ENCODE measurements at regions not wholly inside any gene's neighbourhood (a gene's known extent, or its start where the extent isn't known, plus 50 kb on each side); places are given as distances from the start of the nearest gene placed in this dataset.
"Not testable (repeated sequence)": the region's sequence is repeated elsewhere in the genome, so short reads cannot be mapped to it uniquely, and the experiment has no call there.

DNA sequence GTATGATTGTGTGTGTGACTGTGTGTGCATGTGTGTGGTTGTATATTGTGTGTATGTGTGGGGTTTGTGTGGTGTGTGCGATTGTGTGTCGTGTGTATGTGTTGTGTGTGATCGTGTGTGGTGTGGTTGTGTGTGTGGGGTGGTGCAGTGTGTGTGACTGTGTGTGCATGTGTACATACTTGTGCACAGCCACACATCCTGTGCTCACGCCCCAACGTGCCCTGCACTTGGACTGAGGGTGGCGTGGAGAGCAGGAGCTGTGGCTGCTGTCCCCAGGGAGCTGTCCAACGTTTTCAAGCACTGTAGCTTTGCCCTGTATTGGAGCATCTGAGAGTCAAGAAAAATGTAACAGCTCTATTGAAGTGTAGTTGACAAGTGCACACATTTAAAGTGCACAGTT lies 243.2 kb upstream of the HDAC4 start:
- no peak overlapping the region for H3K27ac ChIP-seq
- no peak for TF ChIP-seq CTCF (IDR thresholded peaks at IDR 0.05)
- no peak for TF ChIP-seq ZFX (IDR thresholded peaks at IDR 0.05; ENCODE audit: borderline replicate concordance)

- no peak overlapping the region for H3K27ac ChIP-seq
- TF ChIP-seq ZFX (IDR thresholded peaks at IDR 0.05; ENCODE audit: borderline replicate concordance), result no peak
- no peak for TF ChIP-seq CTCF (IDR thresholded peaks at IDR 0.05)
Observed at GRCh38 chr2:239642406-239643004, 241.7 kb upstream of the HDAC4 start.

DNA sequence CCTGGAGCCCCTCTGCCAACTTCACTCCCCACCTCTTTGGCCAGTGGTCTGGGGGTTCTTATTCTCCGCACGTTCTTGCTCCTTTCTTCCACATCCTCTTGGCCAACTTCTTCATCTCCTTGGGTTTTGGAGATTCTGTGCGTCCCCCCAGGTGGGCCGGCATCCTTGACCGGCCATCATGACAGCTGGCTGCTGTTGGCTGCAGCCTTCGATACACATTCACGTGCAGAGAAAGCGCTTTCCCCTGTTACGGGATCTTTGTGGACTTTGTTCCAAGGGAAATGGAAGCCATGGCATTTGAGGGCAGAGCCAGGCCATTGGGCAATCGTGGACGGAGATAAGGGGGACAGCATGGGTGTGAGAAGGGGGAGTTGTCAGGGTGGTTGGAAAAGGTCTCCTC lies 241.1 kb upstream of the HDAC4 start:
- H3K27ac ChIP-seq, result not testable (repeated sequence)

DNA sequence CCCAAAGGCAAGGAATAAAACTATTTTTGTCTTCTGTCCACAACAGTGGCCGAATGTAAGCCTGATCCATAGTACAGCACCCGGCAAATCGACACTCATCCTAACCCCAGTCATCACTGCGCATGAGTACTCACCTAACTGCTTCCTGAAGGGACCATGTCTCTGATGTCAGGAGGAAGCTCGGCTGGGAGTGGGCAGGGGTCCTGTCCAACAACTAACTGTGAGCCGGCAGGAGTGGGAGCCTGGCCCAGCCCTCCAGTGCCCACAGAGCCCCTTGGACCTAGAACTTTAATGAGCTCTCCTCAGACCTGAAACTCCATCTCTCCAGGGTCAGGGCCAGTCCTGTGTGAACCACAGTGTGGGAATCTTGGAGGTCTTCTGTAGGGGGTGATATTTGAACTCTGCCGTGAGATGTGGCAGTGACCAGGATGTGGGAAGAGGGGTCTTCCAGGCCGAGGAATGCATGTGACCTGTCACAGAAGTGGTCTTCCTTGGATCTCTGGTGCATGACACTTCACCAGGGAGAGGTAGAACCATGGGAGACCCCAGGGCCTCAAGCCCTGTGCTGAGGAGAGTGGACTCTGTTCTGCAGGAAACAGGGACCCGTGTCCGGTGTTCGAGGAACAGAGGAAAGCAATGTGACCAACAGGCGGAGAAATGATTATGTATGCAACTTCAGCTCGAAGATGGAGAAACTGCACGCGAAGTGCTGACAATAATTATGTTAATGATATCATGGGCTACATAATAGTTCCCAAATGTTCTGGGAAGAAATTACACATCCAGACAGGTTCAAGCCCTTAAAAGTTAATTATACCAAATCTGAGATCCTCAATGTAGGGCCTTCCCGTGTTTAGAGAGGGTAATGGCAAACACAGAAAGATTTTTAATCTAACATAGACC lies 240.1 kb upstream of the HDAC4 start:
- no peak for TF ChIP-seq CTCF (IDR thresholded peaks at IDR 0.05)
- no peak overlapping the region for H3K27ac ChIP-seq

DNA sequence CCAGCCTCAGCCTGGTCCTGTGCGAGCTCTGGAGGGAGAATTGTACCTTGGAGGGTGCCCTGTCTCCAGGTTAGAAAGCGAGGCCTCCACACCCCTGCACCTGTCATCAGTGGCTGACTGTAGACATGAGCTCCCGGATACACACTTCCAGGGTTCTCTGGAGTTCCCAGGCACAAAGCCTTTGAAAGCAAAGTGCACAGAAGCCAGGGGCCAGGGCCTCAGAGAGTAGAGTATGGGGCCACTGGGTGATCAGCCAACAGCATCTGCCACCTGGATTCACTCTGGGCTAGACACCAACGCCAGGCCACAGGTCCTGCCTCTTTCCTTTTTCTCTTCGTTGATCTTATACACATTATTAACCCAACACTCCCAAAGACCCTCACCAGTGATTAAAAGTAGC lies 239.4 kb upstream of the HDAC4 start:
- no peak for TF ChIP-seq CTCF (IDR thresholded peaks at IDR 0.05)
- H3K27ac ChIP-seq, result no peak overlapping the region

GRCh38 chr2:239639421-239640185 lies 238.8 kb upstream of the HDAC4 start:
- H3K27ac ChIP-seq, result no peak overlapping the region
- TF ChIP-seq ZFX (IDR thresholded peaks at IDR 0.05; ENCODE audit: borderline replicate concordance) (no peak), CTCF (IDR thresholded peaks at IDR 0.05) (no peak)

GRCh38 chr2:239638376-239638775 lies 237.6 kb upstream of the HDAC4 start:
- no peak overlapping the region for H3K27ac ChIP-seq
- TF ChIP-seq ZFX (IDR thresholded peaks at IDR 0.05; ENCODE audit: borderline replicate concordance) (no peak), CTCF (IDR thresholded peaks at IDR 0.05) (no peak)

All from 22Rv1 (cell line).